HuH-7 (cell line): ENCODE measurements at regions not wholly inside any gene's neighbourhood (a gene's known extent, or its start where the extent isn't known, plus 50 kb on each side); places are given as distances from the start of the nearest gene placed in this dataset.
"Not testable (repeated sequence)": the region's sequence is repeated elsewhere in the genome, so short reads cannot be mapped to it uniquely, and the experiment has no call there.

ENCODE experiments used
- DNase-seq: peaks from one replicate; pipeline ENCODE4 v3.0.0; 2011; ENCODE audit warnings: low spot score

GRCh38 chr2:239831861-239832489 lies 193.2 kb downstream of the NDUFA10 start:
- no peak for DNase-seq

DNA sequence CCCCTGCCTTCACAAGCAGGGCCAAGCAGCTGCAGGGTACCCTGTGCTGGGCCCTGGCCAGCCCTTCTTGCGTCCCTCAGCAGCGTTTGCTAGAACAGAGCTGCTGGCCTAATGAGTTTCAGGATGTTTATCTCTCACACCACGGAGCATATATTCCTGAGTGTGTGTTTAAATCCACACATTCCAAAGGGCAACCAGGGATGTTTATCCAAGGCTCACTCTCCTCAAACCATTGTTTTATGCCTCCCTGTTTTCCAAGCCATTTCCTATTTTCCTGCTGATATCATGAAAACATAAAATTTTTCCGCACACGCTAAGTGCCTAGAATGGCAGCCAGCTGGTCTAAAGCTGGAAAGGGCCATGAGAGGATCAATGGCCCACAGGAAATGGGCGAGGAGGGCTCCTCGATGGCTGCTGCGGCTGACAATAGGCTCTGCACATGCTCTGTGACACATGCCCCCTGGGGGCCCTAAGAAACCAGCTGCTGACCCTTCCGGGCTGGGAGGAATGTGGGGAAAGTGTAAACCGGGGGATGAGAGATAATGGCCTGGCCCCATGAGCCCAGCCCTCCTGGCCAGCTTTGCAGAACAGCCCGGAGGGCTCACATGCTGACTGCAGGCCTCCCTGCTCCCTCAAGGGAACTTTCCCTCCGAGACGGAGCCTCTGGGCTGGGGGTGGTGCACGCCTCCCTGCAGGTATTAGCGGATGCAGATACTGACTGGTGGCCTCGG lies 194.0 kb downstream of the NDUFA10 start:
- DNase-seq, result no peak

GRCh38 chr2:239830121-239831000 lies 194.8 kb downstream of the NDUFA10 start:
- no peak for DNase-seq

- no peak for DNase-seq
These were observed 195.8 kb downstream of the NDUFA10 start for GRCh38 chr2:239829326-239829725.

DNA sequence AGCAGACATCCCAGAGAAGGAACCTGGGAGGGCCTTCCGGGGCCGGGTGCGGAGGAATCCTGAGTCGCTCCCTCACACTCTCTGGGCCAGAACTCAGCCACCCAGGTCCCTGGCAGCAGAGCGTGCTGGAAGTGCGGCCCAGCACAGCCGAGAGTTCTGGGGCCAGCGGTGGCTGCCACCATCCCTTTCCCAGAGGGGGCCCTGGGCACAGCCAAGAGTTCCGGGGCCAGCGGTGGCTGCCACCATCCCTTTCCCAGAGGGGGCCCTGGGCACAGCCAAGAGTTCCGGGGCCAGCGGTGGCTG lies 196.2 kb downstream of the NDUFA10 start:
- not testable (repeated sequence) for DNase-seq

- no peak for DNase-seq
These were observed 196.8 kb downstream of the NDUFA10 start for GRCh38 chr2:239828192-239828972.

- DNase-seq, result no peak
These were observed 197.6 kb downstream of the NDUFA10 start for GRCh38 chr2:239827523-239827890.

- no peak for DNase-seq
These were observed 198.2 kb downstream of the NDUFA10 start for GRCh38 chr2:239826786-239827522.

DNA sequence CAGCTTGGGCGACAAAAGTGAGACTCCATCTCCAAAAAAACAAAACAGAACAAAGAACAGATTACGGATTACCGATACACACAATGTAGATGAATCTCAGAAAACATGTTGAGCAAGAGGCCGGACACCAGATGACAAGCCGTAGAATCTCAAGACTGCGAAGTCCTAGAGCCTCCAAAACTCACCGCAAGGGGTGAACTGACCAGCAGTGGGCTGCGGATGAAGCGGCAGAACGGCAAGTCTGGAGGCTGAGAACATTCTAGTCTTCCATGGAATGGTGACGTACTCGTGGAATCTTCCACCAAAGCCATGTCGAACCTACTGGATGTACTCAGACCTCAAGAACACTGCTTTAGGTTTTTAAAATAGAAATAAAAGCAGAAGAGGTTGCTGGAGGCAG lies 198.8 kb downstream of the NDUFA10 start:
- no peak for DNase-seq

- DNase-seq, result no peak
These were observed 199.5 kb downstream of the NDUFA10 start for GRCh38 chr2:239825705-239825979.

- DNase-seq, result no peak
These were observed 200.1 kb downstream of the NDUFA10 start for GRCh38 chr2:239824866-239825704.

DNA sequence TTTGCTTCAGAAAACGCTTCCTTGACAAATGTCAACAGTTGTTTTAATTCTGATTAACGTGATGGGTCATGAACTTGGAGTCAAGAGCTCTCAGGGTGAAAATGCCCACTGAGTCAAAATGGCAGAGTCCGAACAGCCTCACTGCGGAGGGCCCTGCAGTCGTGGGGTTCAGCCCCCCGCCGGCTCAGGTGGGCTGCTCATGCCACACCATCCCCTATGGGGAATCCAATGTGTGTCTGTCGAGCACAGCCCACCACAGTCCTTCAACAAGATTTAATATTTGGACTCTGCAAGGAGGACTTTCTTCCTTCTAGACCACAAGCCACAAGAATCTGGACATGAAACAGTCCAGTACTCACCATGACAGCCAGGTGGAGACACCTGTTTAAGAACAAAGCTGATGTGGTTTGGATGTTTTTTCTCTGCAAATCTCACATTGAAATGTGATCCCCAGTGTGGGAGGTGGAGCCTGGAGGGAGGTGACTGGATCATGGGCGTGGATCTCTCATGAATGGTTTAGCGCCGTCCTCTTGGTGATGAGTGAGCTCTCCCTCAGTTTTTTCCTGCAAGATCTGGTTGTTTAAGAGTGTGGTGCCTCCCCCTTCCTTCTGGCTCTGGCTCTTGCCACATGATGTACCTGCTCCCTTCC lies 201.0 kb downstream of the NDUFA10 start:
- peak; percentile 30 for DNase-seq

GRCh38 chr2:239822146-239822831 lies 202.9 kb downstream of the NDUFA10 start:
- no peak for DNase-seq

GRCh38 chr2:239821694-239822075 lies 203.5 kb downstream of the NDUFA10 start:
- no peak for DNase-seq

- no peak for DNase-seq
These were observed 204.1 kb downstream of the NDUFA10 start for GRCh38 chr2:239820836-239821693.

GRCh38 chr2:239819974-239820555 lies 205.1 kb downstream of the NDUFA10 start:
- no peak for DNase-seq

GRCh38 chr2:239819091-239819973 lies 205.8 kb downstream of the NDUFA10 start:
- no peak for DNase-seq
